Ishikawa (cell line): ENCODE measurements at regions not wholly inside any gene's neighbourhood (a gene's known extent, or its start where the extent isn't known, plus 50 kb on each side); places are given as distances from the start of the nearest gene placed in this dataset.

Experiments used
- CEBPB ChIP-seq: IDR thresholded peaks from 2 replicates; pipeline ENCODE4 v1.6.1; 2012
- CREB1 ChIP-seq: IDR thresholded peaks from 2 replicates; pipeline ENCODE4 v1.6.1; 2012; ENCODE audit warnings: low read depth
- EGR1 ChIP-seq: IDR thresholded peaks from 2 replicates; pipeline ENCODE4 v1.6.1; 2012
- EP300 ChIP-seq: IDR thresholded peaks from 2 replicates; pipeline ENCODE4 v1.6.1; 2012; ENCODE audit warnings: borderline replicate concordance
- FOXM1 ChIP-seq: IDR thresholded peaks from 2 replicates; pipeline ENCODE4 v1.6.1; 2012; ENCODE audit warnings: low read depth, borderline replicate concordance
- NFIC ChIP-seq: IDR thresholded peaks from 2 replicates; pipeline ENCODE4 v1.6.1; 2012
- RAD21 ChIP-seq: IDR thresholded peaks from 2 replicates; pipeline ENCODE4 v1.6.1; 2012; ENCODE audit warnings: low read depth
- TAF1 ChIP-seq: IDR thresholded peaks from 2 replicates; pipeline ENCODE4 v1.6.1; 2012; ENCODE audit warnings: low read depth, mild to moderate bottlenecking
- TCF12 ChIP-seq: IDR thresholded peaks from 2 replicates; pipeline ENCODE4 v1.6.1; 2012; ENCODE audit warnings: low read depth
- TEAD4 ChIP-seq: IDR thresholded peaks from 2 replicates; pipeline ENCODE4 v1.6.1; 2012
- YY1 ChIP-seq: IDR thresholded peaks from 2 replicates; pipeline ENCODE4 v1.6.1; 2012; ENCODE audit warnings: low read depth
- ZBTB7A ChIP-seq: IDR thresholded peaks from 2 replicates; pipeline ENCODE4 v1.6.1; 2012; ENCODE audit warnings: low read depth
- TF ChIP-seq, protein P1 (sequence below): IDR thresholded peaks from 2 replicates; pipeline ENCODE4 v1.6.1; 2012
- TF ChIP-seq, protein P2 (sequence below): IDR thresholded peaks from 2 replicates; pipeline ENCODE4 v1.6.1; 2012
- TF ChIP-seq, protein P3 (sequence below): IDR thresholded peaks from 2 replicates; pipeline ENCODE4 v1.6.1; 2012; ENCODE audit warnings: low read depth, mild to moderate bottlenecking

DNA sequence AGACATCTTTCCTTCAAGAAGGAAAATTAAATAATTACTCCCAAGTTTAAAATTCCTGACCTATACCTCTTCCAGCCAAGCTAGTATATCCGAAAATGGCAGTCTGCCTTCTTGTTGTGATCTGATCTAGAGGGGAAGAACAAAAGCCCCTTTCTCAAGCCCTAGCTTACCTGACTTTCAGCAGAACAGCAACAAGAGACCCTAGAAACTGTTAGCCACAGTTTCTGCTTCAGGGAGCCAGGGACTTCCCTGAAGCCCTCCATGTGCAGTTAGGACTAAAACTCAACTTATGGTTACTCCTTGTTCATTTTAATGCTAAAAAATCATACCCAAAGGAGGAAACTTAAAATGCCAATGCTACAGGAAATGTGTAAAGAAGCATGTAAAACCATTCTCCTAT lies 366.7 kb upstream of the CTNND2 start:
- no peak for TF ChIP-seq TAF1
- TF ChIP-seq EP300, result no peak
- no peak for TF ChIP-seq FOXM1
- no peak for TF ChIP-seq NFIC
- TF ChIP-seq TEAD4, result no peak
- no peak for TF ChIP-seq CEBPB
- TF ChIP-seq YY1, result no peak
- no peak for TF ChIP-seq TCF12
- TF ChIP-seq, protein P1, sequence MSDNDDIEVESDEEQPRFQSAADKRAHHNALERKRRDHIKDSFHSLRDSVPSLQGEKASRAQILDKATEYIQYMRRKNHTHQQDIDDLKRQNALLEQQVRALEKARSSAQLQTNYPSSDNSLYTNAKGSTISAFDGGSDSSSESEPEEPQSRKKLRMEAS, result no peak
- no peak for TF ChIP-seq EGR1
- no peak for TF ChIP-seq CREB1
- TF ChIP-seq RAD21, result no peak
- TF ChIP-seq, protein P2, sequence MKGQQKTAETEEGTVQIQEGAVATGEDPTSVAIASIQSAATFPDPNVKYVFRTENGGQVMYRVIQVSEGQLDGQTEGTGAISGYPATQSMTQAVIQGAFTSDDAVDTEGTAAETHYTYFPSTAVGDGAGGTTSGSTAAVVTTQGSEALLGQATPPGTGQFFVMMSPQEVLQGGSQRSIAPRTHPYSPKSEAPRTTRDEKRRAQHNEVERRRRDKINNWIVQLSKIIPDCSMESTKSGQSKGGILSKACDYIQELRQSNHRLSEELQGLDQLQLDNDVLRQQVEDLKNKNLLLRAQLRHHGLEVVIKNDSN, result no peak

DNA sequence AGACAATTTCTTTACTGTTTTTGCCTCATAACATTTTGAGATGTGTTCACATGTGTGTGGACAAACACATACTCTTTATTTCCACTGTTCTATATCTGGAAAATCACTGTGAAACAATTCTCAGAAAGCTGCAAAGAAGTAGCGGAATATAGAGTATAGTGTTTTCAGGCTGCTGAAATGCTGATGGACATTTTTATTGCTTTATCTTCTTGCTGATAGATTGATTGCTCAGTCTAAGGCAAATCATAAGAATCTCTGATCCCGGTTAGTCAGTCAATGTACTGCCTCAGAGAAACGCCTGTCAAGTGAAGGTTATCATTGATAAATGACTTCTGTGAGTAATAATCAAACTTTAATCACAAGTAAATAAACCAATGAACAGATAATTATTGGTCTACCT lies 364.9 kb upstream of the CTNND2 start:
- TF ChIP-seq FOXM1 (no peak), RAD21 (no peak), EGR1 (no peak), TAF1 (no peak), YY1 (no peak), NFIC (no peak), TCF12 (no peak), EP300 (no peak), ZBTB7A (no peak), CREB1 (no peak), CEBPB (no peak), TEAD4 (no peak)
- TF ChIP-seq, protein P3, sequence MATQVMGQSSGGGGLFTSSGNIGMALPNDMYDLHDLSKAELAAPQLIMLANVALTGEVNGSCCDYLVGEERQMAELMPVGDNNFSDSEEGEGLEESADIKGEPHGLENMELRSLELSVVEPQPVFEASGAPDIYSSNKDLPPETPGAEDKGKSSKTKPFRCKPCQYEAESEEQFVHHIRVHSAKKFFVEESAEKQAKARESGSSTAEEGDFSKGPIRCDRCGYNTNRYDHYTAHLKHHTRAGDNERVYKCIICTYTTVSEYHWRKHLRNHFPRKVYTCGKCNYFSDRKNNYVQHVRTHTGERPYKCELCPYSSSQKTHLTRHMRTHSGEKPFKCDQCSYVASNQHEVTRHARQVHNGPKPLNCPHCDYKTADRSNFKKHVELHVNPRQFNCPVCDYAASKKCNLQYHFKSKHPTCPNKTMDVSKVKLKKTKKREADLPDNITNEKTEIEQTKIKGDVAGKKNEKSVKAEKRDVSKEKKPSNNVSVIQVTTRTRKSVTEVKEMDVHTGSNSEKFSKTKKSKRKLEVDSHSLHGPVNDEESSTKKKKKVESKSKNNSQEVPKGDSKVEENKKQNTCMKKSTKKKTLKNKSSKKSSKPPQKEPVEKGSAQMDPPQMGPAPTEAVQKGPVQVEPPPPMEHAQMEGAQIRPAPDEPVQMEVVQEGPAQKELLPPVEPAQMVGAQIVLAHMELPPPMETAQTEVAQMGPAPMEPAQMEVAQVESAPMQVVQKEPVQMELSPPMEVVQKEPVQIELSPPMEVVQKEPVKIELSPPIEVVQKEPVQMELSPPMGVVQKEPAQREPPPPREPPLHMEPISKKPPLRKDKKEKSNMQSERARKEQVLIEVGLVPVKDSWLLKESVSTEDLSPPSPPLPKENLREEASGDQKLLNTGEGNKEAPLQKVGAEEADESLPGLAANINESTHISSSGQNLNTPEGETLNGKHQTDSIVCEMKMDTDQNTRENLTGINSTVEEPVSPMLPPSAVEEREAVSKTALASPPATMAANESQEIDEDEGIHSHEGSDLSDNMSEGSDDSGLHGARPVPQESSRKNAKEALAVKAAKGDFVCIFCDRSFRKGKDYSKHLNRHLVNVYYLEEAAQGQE, result no peak
- TF ChIP-seq, protein P2, result no peak
- TF ChIP-seq, protein P1, result no peak

DNA sequence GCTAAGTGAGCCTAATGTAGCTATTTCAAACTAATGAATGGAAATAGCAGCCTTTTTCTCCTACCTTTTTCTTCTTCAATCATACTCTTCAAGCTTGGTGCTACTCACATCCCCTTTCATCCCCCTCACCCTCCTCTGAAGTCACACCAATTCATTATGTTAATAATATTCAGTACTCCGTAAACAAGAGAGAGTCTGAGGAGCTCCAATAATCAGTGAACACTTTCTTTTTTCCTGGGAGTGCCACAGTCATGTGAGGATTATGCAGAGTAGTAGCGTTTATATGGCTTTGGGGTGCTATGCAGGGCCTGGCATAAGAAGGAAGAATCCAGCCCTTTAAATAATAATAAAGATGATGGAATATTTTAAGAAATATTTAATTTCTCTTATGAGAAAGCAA lies 354.3 kb upstream of the CTNND2 start:
- TF ChIP-seq YY1 (no peak), CEBPB (no peak), NFIC (no peak), ZBTB7A (no peak), EP300 (no peak), TAF1 (no peak), RAD21 (no peak), FOXM1 (no peak), TEAD4 (no peak)
- TF ChIP-seq, protein P2, result no peak
- TF ChIP-seq, protein P1, result no peak
- TF ChIP-seq, protein P3, result no peak

DNA sequence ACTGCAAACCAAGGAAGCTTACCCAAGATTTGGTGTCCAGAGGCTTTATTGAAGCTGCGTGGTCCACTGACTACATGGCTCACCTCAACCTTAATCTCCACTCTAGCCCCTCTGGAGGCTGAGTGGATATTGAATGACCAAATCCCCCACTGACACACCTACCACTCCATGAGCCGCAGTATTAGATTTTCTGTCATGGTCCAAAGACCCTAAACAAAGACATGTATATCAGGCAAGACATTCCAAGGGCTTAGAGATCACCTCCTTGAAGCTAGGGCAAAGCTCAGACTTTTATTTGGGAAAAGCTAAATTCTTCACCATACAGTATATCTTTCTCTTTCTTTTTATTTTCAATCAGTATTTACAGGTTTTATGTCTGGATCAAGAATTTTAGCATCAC lies 346.2 kb upstream of the CTNND2 start:
- TF ChIP-seq, protein P2, result no peak
- TF ChIP-seq RAD21, result peak; percentile 39
- peak; percentile 74 for TF ChIP-seq FOXM1
- TF ChIP-seq, protein P1, result peak; percentile 64
- peak; percentile 30; the same call in 1 of the 2 replicates for TF ChIP-seq NFIC
- peak; percentile 87 for TF ChIP-seq TCF12
- TF ChIP-seq ZBTB7A, result no peak
- no peak for TF ChIP-seq EGR1
- TF ChIP-seq EP300, result peak; percentile 91
- no peak for TF ChIP-seq YY1
- TF ChIP-seq TAF1, result no peak
- TF ChIP-seq, protein P3, result no peak
- TF ChIP-seq CREB1, result no peak
- TF ChIP-seq TEAD4, result peak; percentile 96
- TF ChIP-seq CEBPB, result peak; percentile 35; the same call in 1 of the 2 replicates
